Muscle of arm (tissue), 1 donor: ENCODE measurements at regions not wholly inside any gene's neighbourhood (a gene's known extent, or its start where the extent isn't known, plus 50 kb on each side); places are given as distances from the start of the nearest gene placed in this dataset.

Experiments used
- DNase-seq: peaks from one replicate; pipeline ENCODE4 v3.0.0-alpha.2; 2013

GRCh38 chr12:115259968-115260747, 576.2 kb upstream of the TBX3 start:
- DNase-seq = no peak

- no peak for DNase-seq
Observed at GRCh38 chr12:115257791-115258190, 573.8 kb upstream of the TBX3 start.

DNA sequence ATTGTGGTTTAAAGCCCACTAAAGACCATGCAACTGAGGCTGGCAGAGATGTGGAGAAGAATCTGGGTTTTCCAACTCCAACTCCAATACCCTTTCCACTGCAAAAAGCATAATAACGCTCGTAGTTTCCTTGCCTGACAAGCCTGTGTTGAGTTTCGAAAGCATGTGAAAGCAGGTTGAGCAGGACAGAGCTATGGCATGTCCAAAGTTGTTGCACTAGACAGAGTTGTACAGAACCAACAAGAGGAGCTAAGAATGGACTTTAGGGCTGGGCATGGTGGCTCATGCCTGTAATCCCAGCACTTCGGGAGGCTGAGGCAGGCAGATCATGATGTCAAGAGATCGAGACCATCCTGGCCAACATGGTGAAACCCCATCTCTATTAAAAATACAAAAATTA, 572.0 kb upstream of the TBX3 start:
- no peak for DNase-seq

- no peak for DNase-seq
Observed at GRCh38 chr12:115255257-115255656, 571.3 kb upstream of the TBX3 start.

DNA sequence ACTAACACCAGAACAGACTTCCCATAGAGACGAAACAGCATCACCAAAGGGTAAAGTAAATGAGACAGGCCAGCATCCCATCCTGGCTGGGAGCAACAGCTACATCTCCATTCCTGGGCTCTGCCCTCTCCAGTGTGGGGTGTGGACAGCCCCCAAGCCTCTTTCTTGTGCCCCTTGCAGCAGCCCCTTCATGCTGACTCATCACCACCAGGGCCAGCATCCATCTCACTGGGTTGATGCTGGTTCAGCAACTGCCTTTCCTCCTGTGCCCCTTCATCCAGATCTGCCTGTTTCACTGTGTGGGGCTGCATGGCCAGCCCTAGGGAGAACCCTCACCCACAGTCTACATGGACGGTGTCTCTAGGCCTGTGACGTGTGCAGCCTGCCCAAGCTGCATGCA, 569.1 kb upstream of the TBX3 start:
- DNase-seq = no peak

DNA sequence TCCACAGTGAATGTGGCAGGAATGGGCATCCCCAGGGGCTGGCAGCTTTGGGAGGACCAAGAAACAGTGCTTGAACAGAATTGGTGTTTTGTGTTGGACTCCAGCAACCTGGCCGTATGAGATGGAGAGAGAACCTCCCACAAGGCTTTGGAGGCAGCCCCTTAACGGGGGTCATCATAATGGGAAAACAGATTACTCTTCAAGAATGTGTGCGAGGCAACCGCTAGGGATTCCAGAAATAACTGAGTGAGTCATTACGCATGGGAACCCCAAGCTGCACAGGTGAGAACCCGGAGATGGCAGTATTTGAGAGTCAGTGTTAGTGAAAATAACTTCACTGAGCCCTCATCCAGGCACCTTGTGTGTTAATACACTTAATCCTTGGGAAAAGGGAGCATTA, 567.8 kb upstream of the TBX3 start:
- no peak for DNase-seq

- peak; percentile 51 for DNase-seq
Observed at GRCh38 chr12:115249671-115250278, 565.8 kb upstream of the TBX3 start.

GRCh38 chr12:115245020-115245419, 561.0 kb upstream of the TBX3 start:
- peak; percentile 76 for DNase-seq

GRCh38 chr12:115243933-115244628, 560.1 kb upstream of the TBX3 start:
- no peak for DNase-seq

DNA sequence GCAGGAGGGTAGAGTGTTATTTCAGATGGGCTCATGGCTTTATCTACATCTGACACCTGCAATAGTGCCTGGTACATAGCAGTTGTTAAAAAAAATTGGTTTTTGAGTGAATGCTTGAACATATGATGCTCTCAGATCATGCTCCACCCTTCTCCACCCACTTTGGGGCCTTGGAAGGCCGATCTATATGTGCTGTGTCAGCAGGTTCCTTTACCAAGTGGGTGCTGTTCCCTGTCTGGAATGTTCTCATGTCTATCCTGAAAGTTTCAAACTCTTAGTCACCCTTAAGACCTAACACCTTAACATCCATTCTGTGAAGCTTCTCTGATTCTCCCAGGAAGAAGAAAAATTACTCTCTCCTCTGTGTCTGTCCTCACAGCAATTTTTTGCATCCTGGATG, 556.3 kb upstream of the TBX3 start:
- DNase-seq = no peak

DNA sequence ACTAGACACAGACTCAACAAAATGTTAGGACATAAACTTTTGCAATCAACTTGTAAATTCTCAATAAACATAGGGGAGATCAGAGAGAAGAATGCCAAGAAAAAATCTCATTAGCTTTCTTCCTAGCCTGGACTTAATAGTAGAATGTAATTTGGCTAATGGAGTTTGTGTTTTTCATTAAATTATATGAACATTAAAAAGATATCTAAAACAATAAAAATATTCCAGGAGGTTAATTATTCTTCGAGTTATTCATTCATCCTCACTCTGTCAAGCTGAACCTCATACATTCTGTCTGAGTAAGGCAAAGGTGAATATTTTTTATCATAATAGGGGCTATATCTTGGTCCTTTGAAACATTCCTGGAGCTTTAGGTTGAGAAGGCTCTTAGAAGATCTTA, 551.9 kb upstream of the TBX3 start:
- no peak for DNase-seq

DNA sequence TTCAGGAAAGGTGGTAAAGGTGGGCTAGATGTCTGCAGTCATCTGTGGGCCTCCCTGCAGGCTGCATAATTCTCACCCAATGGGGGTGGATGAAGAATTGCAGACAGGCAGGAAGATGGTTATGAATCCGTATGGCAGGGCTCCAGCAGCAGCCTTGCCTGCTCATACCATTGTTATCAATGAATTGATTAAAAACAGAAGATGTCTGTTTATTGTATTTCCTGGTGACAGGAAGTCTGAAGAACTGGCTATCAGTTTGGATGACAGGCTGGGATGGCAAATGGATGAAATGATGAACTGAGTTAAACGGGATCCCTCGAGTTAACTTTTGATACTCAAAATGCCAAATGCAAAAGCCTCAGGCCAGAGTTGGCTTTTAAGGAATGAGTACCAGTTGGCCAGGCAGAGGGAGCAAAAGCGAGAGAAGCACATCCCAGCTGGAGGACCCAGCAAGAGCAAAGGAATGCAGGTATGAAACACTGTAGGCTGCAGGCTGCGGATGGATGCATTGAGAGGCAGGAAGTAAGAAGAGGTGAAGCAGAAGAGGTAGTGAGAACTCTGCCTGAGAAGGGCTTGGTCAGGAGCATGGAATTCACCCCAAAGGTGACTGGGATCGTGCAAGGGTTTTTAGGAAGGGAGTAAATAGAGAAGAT, 550.0 kb upstream of the TBX3 start:
- DNase-seq = no peak

DNA sequence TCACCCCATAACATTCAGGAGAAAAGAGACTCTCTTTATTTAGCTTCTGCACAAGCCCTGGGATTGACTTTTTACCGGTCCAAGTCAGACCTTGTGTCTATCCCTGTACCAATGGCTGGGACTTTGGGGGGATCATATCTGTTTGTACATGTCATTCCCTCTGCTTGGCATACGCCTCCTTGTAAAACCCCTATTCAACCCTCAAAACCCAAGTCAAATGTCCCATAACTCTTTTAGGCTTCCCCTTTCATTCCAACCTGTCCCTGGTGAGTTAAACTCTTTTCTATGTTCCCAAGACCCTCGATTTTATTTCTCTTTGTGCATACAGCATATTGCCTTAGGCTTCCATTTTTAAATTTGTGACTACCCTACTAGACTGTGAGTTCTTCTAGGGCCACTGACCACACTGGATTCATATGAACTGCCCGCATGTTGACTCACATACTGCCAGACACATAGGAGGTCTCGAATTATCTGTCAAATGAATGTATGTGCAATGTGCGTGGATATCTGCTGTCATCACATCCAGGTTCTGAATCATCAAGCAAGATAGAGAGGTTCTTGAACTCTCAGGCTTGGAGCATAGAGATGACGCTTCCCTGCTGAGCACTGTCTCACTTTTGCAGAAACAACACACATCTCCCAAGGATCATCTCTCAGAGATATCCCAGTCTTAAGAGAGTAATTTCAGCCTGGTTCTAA, 548.6 kb upstream of the TBX3 start:
- no peak for DNase-seq

- no peak for DNase-seq
Observed at GRCh38 chr12:115230606-115231005, 546.6 kb upstream of the TBX3 start.

DNA sequence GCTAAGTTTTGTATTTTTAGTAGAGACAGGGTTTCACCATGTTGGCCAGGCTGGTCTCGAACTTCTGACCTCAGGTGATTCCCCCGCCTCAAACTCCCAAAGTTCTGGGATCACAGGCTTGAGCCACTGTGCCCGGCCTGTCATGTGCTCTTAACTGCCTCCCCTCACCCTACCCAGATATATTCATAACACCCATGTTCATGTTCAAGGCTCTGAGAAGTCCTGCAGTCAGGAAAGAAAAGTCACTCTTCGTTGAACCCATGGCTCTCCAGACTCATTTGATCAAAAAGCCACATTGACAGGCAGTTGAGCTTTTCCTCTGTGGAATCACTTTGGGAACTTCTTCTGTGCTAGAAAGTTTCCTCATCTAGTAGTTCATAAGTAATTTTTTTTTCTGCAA, 545.5 kb upstream of the TBX3 start:
- DNase-seq = no peak

DNA sequence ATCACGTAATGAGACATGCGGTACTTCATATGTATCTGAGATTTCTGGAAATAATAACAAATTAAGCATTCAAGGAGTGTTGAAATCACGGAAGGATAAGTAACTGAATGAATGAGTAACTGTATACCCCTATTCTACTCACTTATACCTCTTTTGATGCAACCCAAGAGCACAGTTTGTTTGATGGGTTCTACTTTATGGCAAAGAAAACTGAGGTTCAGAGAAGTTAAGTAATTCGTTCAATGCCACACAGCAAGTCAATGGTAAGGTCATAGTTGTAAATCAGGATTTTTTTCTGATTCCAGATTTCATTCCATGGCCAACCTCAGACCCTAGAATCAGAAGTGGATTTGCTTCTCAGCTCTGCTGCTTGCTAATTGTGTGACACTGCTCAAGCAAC, 544.5 kb upstream of the TBX3 start:
- no peak for DNase-seq

GRCh38 chr12:115227137-115227615, 543.2 kb upstream of the TBX3 start:
- no peak for DNase-seq

- no peak for DNase-seq
Observed at GRCh38 chr12:115225845-115226244, 541.9 kb upstream of the TBX3 start.

DNA sequence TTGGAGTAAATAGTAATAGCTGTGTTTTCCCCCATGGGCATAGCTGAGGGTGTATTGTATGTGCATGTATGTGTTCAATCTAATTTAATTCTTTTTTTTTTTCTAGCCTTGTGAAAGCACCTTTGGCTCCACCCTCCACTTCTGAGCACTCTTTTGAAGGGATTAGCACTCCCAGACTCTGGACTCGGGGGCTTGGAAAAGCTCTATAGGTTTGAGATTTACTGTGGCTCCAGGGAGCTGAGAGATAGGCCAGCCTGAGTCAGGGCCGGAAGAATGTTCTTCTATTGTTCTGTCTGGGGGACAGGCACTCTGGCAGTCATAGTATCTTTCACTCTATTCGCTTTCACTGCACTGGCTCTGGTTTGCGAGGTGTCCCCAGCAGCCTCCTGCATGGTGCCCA, 540.0 kb upstream of the TBX3 start:
- no peak for DNase-seq

GRCh38 chr12:115223322-115223721, 539.3 kb upstream of the TBX3 start:
- no peak for DNase-seq

DNA sequence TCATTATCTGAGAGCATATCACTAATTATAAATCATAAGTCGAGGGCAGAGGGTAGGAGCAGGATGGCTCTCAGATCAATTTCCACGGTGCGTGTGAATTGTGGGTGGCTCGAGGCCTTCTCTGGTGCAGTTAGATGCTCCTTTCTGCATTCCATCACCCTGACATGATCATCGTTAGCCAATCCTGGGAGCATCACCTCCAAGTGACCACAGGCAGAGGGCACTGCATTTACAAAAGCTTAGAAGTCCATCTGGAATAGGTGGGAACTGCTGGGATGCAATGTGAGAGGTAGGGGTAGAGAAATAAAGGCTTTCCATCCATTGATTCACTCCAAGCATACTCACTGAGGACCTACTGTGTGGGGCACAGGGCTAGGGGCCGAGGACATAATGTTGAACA, 538.2 kb upstream of the TBX3 start:
- DNase-seq = no peak

- DNase-seq = no peak
Observed at GRCh38 chr12:115216301-115216700, 532.3 kb upstream of the TBX3 start.
